Hepatocyte (in vitro differentiated cells): ENCODE measurements at regions not wholly inside any gene's neighbourhood (a gene's known extent, or its start where the extent isn't known, plus 50 kb on each side); places are given as distances from the start of the nearest gene placed in this dataset.

ENCODE experiments used
- CTCF ChIP-seq: fragments of 200-600 bp; sonication (generic); IDR thresholded peaks from 2 replicates; pipeline ENCODE4 v1.5.1; 2016; ENCODE audit warnings: antibody characterized with exemption, mild to moderate bottlenecking; ENCODE audit not compliant: poor library complexity
- EZH2phosphoT487 ChIP-seq: fragments of 200-600 bp; sonication (generic); IDR thresholded peaks from one replicate; pipeline ENCODE4 v1.6.1; 2018; ENCODE audit warnings: antibody characterized with exemption, mild to moderate bottlenecking, low read depth, moderate library complexity; ENCODE audit not compliant: unreplicated experiment, severe bottlenecking

GRCh38 chr21:17388226-17388625 lies 124.6 kb upstream of the CXADR start:
- no peak for TF ChIP-seq CTCF
- no peak for TF ChIP-seq EZH2phosphoT487
